HG02642 (cell line): ENCODE measurements at regions not wholly inside any gene's neighbourhood (a gene's known extent, or its start where the extent isn't known, plus 50 kb on each side); places are given as distances from the start of the nearest gene placed in this dataset.
"Not testable (repeated sequence)": the region's sequence is repeated elsewhere in the genome, so short reads cannot be mapped to it uniquely, and the experiment has no call there.

Source experiments
- ATAC-seq: cut with Tn5 transposase; IDR thresholded peaks from one replicate; pipeline ENCODE4 v1.9.1; 2021; ENCODE audit warnings: mild to moderate bottlenecking; ENCODE audit not compliant: unreplicated experiment, poor library complexity

DNA sequence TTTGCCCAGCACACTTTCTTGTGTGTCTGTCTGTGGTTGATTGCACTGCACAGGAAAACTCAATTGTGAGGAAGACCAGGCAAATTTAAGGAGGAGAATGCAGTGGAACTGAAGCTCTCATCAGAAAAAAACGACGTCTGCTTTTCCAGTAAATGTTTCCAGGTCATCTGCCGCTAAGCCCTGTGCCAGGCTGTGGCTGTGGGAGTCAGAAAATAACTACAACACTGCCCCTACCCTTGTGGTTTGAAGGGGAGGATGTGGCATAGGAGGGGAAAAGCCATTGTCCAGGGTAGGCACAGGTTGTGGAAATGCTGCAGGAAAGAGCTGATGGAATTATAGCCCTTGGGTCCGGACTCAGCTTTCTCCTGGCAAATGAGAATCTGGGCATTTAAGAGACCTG lies 259.7 kb upstream of the TMEM132C start:
- ATAC-seq: no peak

DNA sequence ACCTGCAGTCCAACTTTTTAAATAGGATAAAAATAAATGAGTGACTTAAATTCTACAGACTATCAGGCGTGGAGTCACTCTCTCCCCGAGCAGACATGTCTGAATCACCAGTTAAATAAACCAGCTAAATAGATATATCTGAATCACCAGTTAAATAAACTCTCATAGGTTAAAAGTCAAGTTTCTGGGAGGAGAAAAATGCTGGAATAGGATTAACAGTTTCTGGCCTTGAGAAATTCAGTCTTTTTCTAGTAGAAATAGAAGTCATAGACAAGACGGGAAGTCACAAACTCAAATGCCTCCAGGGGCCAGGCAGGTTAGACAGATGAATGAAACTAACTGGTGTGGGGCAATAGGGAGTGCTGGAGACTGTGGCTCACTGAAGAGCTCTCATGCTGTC lies 258.6 kb upstream of the TMEM132C start:
- no peak for ATAC-seq

DNA sequence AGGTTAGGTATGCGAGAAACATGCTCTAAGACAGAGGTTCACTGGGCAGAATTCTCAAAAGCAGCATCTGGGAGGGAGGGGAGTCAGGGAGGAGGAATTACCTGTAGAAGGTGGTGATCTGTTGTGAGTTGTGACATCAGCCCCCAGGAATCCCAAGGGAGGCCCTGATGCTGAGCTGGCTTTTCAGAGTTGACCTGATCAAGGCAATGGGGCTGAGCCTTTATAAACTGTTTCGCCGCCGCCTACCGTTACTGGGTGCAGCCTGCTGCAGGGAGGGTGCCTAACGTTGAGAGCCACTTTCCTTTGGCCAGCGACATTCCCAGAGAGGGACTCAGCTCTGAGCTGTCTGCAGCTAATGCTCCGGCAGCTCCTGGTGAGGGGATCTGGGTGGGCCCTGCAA lies 257.9 kb upstream of the TMEM132C start:
- no peak for ATAC-seq

DNA sequence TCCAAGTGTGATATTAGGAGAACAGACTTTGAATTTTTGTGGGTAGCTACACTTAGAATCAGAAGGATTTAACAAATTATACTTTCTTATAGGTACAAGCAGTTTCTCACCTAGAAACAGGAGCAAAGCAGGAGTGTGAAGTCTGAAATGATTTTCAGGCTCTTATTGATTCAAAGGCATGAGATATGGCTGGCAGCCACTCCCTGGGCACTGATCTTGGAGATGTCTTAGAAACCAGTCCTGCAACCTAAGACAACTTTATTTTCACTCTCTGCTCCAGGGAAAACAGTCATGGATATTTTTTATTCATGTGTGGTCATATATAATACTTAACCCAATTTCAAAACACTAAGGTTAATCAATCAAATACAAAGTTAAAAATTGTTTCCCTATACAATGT lies 254.9 kb upstream of the TMEM132C start:
- ATAC-seq: no peak

DNA sequence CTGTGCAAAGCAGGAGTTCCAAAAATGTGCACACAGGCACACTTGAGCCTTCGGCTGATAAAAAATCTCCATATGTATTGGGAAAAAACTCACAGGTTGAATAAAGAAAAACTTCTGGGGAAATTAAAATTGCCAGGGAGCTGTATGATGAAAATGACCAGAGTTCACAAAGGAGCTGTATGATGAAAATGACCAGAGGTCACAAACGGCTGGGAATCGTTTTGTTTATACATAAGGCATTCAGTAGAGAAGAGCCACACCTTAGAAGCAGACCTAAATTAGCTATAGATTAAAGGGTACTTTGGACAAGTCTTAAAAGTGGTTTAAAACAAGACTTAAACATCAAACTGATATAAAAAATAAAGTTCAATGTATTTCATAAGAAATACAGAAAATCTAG lies 251.7 kb upstream of the TMEM132C start:
- no peak for ATAC-seq

DNA sequence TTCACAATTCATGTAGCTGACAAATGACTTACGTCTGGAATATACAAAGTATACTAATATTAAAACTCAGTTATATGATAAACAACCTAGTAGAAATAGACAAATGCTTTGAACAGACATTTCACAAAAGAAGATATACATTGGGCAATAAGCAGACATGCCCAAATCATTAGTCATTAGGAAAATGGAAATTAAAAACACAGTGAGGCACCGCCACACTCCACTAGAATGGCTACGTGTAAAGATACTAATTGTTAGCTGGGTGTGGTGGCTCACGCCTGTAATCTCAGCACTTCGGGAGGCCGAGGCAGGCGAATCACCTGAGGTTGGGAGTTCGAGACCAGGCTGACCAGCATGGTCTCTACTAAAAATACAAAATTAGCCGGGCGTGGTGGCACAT lies 248.9 kb upstream of the TMEM132C start:
- ATAC-seq: no peak

DNA sequence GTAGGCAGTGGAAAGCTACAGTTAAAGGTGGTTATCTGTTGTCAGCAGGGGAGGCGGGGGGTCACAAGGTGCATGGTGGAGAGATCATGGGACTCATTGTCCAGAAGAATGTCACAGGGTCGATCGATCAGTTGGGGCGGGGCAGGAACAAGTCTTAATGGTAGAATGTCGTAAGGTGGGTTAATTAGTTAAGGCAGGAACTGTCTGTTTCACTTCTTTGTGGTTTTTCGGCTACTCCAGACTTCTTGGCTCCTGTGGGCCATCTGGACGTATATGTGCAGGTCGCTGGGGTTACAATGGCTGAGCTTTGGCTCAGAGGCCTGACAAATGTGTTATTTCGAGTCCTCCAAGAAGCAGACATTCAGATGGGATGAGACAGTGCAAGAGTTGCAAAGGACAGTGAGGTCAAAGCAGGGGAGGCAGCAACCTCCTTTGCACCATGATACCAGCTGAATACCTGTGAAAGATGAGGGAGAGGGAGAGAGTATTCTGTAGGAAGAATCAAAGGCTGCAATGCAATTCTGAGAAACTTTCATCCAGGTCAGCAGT lies 246.9 kb upstream of the TMEM132C start:
- no peak for ATAC-seq

DNA sequence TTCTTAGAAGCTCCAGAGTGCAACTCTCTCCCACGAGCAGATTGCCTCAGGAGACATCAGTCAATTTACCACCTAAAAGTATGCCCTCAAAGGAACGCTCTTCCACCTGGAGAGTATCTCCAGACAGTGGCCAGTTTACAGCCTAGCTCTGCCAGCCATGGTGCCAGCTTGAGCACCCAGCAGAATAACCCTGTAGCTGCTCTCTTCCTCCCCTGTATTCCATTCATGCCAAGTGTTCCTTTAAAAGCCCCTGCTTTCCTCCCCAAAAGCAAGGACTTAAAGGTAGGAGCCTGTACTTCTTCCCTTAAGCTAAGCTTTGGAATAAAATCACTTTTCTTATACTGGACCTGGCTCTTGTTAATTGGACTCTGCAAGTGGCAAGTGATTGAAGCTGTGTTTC lies 245.4 kb upstream of the TMEM132C start:
- ATAC-seq: no peak

DNA sequence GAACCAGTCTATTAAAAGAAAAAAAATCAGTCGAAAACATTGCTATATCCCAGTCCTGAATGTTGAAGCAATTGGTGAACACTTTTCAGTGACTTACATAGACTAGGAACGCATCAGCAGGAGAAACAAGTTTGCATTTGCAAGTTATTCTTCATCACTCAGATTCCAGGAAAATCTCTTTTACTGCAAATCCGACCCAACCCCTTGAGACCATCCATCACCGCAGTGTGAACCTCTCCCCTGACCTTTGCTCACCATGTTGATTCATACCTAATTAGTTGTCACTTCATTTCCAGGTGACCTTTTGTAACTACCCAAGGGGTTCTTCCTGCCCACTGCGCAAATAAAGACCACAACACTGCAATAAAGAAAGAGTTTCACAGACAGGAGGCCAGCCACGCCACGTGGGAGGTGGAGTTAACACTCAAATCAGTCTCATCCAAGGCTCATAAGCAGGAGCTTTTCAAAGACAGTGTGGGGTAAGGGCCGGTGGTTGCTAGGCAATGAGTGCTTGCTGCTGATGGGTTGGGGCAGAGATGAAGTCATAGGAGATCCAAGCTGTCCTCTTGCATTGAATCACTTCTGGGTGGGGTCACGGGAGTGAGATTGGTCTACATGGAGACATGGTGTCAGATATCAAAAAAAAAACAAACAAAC lies 241.3 kb upstream of the TMEM132C start:
- no peak for ATAC-seq

DNA sequence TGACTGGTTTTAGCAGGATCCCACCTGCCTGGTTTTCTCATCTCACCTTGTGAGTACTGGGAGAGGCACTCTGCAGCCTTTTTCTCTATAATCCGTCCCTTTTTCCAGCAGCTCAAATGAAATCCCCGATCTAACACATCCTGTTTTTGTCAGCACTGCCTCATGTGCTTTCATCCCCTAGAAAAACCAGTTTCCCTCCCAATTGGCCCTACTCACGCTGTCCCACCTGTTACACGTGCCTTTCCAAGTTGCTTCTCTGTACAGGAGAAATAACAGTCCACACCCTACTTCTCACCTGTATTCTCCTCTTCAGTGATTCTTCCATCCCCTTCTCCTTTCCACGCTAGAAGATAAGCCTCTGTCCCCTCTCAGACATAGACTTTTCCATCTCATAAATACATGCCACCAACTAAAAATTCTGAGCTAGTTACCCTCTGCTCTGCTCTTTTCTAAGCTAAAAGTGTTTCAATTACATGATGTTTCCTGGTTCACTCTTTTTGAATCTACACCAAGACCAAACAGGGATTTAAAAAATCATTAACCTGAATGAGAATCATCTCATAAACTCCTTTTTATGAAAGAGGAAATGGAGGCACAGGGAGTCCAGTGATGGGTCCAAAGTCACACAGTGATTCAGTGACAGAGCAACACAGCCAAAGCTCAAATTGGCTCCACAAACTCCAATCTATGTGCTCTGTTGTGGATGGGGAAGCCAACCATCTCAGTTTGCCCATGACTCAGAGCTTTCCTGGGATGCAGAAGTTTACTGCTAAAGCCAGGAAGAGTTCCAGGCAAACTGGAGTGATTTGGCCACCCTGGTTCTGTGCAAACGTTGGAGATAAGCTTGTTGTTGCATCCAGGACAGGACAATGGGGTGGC lies 240.0 kb upstream of the TMEM132C start:
- ATAC-seq: no peak

DNA sequence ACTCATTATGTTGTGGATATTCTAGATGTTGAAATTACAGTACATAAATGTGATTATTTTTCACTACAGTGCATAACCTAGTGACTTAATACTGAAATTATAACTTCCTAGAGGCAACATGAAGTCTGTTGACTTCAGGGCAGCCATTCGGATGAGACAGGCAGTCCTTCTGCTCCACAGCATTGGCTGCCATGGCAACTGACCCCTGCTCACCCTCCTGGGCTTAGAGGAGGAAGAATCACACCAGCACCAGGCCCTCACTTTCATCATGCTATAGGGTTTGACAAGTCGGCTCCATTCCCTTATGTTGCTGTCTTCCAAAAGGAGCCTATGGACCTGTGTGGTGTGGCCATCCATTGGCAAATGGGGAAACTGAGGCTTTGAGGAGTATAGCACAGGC lies 233.5 kb upstream of the TMEM132C start:
- ATAC-seq: no peak

DNA sequence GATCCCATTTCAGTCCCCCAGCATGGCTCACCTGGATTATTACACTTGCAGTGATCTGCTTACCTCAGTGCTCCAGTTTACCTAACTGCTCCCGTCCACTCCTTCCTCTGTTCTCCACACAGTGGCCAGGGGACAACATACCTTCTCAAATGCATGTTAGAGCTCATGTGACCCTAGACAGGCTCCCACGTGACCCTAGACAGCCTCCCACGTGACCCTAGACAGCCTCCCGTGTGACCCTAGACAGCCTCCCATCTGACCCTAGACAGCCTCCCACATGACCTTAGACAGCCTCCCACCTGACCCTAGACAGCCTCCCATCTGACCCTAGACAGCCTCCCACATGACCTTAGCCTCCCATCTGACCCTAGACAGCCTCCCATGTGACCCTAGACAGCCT lies 226.0 kb upstream of the TMEM132C start:
- no peak for ATAC-seq

DNA sequence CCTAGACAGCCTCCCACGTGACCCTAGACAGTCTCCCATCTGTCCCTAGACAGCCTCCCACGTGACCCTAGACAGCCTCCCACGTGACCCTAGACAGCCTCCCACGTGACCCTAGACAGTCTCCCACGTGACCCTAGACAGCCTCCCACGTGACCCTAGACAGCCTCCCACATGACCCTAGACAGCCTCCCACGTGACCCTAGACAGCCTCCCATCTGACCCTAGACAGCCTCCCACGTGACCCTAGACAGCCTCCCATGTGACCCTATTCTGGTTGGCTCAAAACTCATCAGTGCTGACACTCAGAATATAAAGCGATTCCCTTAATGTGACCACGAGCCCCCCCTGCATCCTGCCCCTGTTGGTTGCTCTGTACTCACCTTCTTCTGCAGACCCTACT lies 224.7 kb upstream of the TMEM132C start:
- not testable (repeated sequence) for ATAC-seq

DNA sequence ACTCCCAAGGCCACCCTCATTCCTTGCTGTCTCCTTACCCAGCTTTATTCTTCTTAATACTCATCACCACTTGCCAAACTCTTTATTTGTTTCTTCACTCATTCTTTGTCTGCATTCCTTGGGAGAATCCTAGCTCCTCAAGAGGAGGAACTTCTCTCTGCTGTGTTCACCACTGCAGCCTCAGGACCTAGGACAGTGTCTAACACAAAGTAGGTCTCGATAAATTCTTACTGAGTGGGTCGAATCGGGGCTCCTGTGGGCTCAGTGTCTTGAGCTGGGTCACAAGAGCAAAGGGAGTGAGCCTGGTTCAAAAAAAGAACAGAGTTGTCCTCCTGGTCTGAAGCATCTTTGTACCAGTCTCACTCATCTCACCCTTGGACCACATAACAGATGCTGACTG lies 224.1 kb upstream of the TMEM132C start:
- no peak for ATAC-seq

DNA sequence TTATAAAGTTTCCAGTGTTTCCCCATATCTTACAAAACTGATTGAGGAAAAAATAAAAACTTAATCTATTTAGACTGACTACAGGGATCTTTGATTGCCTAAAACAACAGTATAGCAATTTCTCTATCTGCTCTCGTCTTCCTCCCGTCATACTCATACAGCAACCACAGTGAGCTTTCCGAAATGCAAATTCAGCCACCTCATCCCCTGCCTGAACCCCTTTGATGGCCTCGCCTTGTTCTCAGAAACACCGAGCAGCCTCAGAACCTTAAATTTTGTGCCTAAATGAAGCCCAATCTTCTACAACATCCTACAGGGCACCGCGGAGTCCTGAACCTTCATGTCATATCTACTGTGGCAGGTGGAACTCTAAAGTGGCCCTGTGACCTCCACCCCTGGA lies 223.7 kb upstream of the TMEM132C start:
- no peak for ATAC-seq

DNA sequence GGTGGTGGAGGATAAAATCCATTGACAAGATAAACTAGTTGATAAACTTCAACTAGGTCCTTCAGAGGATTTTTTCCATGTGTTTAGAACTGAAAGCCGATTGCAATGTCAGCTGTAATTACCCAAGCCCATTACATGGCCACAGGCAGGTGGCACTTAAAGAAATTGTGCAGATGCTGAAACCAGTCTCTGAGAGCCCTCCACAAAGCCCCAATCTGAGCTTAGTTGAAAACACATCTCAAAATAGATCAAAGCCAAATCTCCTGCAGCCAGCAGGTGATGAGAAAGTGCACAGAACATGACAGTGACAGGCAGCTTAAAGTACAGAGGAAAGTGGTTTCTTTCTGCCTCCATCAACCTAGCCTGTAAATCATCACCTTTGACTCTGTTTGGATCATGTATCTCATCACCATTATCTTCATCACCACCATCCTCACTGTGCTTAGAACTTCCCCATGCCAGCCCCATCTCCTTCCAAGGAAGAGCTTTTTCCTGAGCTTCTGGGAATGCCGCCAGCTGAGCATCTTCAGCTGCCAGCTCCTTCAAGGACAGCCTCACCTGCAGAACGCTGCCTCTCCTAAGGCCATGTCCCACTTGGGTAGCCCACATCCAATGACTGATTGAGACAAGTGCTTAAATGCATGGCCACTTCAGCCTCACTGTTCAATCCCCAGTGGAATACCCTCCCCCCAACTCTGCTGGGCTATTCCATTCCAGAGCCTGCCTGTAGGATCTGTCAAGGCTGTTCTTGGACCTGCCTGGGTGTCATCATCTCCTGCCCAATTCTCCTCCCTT lies 219.5 kb upstream of the TMEM132C start:
- no peak for ATAC-seq

DNA sequence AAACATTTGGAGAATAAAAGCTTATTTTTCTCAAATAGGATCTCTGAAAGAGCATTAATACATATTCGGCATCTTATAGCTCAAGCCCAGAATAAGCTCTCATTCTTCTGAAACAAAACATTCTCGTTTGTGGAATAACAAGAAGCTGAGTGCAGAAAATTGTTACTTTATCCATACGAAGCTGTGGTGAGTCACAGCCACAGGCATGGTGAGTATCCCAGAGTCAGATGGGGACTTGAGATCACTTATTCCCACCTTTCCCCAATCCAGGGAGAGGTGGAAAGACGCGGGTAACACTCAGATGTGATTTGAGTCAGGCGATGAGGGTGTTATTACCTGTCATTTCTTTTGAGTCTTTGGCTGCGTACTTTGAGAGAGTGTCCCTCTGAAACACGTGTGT lies 214.6 kb upstream of the TMEM132C start:
- ATAC-seq: no peak

DNA sequence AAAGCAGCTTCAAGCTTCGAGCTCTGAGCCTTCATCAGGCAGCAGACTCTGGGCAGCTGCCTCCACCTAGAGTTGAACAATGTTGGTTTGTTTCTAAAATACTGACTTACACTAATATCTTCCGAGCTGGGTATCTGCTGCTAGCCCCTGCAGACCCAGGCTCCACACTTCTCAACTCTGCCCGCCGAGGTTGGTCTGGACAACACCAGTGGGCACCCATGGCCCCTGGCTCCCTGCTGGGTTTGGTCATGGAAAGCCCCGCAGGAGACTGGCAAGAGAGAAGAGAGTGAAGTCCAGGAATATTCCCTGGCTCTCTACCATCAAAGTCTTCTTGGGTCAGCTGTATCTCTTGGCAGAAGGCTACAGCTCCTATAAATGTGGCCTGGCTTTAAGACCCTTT lies 214.2 kb upstream of the TMEM132C start:
- no peak for ATAC-seq

DNA sequence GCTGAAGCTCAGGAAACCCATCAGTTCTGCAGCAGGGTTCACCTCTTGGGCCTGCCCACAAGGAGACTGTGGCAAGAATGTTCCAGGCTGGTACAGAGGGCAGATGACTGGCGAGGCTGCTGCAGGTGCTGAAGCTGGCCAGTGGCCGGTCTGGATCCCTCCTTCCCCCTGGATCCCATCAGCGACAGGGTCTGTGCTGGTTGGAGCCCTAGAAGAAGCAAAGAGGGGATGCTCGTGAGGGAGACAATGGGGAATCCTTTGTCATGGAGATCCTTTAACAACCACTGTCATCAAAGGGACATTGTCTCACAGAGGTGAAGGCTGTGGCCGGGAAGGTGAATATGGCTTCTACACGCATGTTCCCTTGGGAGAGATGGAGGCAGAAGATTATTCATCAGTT lies 211.4 kb upstream of the TMEM132C start:
- ATAC-seq: no peak

DNA sequence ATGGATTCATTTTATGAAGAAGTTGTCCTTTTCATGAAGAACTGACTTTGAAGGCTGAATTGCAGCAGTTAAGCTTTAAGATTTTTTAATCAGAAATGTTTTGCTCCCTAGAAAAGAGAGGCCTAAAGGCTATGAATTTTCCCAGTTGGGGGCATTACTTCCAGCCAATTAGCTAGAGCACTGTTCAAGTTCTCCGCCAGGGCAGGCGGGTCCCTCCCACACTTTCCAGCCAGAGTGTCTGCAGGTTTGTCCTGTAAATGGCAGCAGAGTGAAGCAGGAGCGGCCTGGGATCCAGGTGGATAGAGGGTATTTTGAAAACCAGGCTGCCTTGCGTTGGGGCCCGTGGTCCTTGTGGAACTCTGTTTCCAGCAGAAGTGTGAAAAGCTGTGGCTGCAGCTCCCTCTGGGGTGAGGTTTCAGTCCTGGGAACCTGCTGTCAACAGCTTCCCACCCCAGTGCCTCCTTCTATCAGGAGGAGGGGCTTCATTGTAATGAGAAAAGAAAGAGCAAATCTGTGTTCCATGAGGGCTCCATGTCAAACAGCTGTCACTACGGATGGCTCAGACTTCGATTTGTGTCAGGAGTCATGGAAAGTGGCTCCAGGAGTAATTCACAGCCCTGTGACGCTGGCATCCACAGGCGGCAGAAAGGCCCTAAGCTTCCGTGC lies 210.7 kb upstream of the TMEM132C start:
- no peak for ATAC-seq
